COLO829 (cell line): ENCODE measurements at regions not wholly inside any gene's neighbourhood (a gene's known extent, or its start where the extent isn't known, plus 50 kb on each side); places are given as distances from the start of the nearest gene placed in this dataset.
"Not testable (repeated sequence)": the region's sequence is repeated elsewhere in the genome, so short reads cannot be mapped to it uniquely, and the experiment has no call there.

Experiments used
- DNase-seq: peaks from one replicate; pipeline ENCODE4 v3.0.0; 2012; ENCODE audit warnings: low spot score

DNA sequence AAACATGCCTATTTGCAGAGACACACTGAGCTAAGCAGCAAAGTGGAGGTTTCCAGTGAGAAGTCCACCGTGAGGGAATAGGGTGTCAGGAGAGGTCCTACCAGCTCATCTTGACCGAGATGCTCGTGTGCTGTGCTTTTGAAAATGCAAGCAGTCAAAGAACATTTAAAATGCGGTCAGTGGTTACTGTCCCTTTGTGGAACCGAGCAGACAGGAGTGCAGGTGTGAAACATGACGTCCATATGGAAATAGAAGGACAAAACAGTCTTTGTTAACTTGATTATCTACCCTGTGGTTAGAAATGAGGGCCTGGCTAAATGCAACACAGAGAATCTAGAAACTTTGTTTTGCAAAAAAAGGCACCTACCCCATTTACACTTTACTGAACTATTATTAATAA lies 473.3 kb downstream of the SPATA31A6 start:
- not testable (repeated sequence) for DNase-seq

DNA sequence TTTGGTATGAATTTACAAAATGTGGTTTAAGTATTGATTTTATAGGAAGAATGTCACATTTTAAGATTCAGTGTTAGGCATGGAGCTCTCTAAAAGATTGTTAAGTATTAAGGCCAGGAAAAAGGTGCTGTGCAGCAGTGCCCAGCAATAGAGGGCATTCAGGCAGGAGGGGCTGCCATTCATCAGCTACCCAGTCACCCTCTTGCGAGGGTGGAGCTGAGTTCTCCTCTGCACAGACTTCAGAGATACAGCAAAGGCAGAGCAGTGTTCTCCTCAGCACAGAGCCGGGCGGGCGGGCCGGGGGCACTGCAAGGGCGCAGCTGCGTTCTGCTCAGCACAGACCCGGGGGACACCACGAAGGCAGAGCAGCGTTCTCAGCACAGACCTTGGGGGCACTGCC lies 474.0 kb downstream of the SPATA31A6 start:
- DNase-seq = not testable (repeated sequence)

DNA sequence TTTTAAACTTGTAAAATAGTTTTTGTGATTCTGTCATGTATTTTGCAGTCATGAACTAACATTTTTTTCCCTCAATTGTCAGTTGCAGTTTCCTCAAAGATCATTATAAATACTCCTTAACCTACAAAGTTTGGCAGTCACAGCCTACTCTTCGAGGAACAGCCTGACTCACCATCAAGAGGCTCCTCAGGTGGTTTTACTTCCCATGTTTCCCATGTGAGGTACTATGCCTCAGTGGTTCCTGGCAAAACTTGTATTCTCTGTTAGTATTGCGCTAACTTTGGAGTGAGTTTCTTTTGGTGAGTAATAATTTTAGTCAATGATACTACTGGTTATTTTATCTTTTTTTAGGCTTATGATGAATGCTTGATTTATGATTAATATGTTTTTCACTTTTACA lies 513.7 kb downstream of the SPATA31A6 start:
- DNase-seq = not testable (repeated sequence)

DNA sequence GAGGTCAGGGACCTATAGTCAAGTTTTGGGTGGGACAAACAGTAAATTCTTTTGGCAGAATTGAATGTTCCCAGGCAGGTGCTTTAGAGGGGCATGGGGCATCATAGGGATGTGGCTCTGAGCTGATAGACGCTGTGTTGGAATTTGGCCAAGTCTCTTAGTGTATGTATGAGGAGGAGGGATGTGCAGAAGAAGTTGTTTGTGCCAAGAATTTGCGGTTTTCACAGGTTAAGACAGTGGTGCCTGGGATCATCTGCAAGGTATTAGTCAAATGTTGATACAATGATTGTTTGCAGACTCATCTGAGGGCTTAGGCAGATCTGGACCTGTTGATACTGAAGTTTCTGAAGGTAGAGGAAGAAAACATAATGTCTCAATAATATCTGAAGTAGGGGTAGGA lies 519.4 kb downstream of the SPATA31A6 start:
- not testable (repeated sequence) for DNase-seq

DNA sequence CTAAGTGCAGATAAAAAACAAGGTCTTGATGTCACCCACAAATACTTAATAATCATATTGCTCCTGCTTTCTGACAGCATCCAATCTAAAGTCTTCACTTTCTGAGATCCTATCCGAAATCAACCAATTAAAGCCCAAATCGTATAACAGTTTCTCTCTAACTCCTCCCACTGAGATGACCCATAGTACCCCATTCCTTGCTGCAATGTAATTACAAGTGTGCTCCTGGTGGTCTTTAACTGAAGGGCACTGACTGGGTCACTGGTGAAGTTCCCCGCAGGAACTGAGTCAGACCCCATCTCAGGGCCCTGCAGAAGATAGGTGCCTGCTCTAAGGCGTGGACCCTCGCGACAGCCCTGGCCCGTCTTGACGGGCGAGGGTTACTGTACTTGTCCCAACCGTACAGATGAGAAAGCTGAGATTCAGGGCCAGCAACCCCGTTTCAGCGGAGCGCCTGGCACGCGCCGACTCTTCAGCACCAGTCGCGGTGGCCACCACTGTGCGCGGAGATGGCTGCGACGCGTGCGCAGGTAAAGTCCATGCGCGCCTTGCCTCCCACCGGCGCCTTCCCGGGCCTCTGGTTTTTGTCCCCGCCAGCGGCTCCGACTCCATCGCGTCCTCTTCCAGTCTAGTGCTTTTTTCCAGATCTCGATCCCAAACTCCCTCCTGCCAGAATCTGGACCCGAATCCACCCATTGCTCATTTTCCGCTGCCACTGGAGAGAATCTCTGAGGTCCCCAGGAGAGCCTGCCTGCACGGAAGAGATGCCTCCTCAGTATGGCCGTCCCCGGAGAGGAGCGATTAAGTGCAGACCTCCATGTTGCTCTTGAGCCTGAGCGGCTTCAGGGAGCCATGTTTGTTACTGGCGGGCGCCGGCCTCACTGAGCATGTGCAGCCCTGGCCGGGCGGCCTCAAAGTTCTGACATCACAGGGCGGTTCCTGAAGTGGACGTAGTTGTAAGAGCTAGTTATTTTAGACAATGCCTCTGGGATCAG lies 541.7 kb downstream of the SPATA31A6 start:
- DNase-seq = not testable (repeated sequence)

DNA sequence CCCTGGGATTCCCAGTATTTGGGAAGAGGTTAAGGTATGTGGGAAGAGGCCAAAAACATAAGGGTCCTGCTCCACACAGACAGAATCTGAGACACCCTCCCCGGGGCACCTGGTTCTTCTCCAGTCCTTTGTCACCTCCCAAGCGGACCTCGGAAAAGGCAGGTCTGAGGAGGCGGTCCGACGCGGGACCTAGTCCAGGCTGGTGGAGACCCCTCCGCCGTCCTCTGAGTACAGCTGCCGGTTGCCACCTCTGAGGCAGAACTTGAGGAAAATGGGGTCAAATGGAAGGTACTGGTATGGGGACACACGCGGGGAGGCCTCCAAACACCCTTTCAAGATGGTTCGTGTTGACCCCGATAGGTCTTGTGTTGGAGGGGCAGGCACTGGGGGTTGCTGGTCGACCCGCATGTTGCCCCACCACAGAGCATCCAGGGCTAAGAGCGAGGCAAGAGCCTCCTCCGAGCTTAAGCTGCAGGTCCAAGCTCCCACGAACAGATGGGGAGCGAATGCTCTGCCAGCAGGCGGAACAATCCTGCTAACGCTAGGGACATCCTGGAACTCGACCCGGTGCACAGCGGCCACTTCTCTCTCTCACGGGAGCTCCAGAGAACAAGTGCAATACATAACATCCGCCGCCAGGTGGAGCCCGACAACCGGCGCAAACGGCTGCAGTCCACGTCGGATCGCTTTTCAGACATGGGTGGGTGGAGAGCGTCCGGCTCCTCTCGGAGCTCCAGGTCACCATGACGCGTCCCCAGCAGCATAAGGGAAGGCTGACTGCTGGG lies 559.8 kb downstream of the SPATA31A6 start:
- peak; percentile 87 for DNase-seq

DNA sequence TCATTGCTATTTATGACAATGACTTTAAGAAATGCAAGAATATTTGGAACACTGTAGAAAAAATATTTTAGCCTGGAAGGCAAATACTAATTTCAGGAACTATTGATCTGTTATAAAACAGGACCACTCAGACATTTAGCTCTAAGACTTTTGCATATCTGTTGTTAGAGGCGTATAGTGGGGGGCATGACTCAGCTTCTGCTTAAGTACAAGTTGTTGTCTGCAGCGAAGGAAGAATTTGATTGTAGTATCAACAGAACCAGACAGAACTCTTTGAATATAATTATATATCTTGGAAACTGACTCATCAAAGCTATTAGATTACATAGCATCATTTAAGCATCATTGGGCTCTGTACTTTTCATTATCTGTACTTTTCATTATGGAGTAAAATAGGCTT lies 573.8 kb downstream of the SPATA31A6 start:
- DNase-seq = not testable (repeated sequence)

DNA sequence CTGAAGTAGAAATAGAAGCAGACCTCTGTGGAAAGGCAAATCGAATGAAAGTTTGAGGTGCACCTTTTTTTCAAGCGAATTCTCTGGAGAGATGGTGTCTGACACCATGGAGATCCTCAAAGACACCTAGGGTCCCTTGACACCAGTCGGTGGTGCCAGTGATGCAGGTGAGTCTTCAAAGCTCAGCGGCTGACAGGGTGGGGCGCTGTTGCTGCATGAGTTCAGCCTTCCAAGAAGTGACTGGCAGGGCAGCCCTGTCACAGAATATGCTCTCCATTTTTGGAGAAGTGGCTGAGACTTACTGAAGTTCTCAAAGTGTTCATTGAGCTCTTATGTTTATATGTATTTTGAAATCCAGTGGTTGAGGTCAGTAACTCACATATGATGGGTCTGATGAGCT lies 575.9 kb downstream of the SPATA31A6 start:
- DNase-seq = not testable (repeated sequence)

DNA sequence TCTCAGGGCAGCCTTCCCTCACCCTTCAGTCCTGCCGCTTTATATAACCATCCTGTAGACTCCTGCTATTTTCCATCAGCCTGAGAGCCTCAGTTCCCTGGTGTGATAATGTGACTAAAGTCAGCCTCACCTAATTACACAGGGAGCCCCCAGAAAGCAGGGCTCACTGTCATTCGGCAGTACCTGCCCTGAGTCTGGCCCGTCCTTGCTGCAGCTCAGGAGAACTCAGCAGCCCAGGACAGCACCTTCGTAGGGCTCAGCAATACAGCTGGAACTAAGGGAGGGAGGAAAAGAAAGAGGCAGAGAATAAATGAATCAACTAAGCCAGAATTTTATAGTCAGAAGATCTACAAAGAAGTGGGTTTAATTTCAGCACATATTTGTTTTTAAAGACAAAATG lies 598.7 kb downstream of the SPATA31A6 start:
- not testable (repeated sequence) for DNase-seq

DNA sequence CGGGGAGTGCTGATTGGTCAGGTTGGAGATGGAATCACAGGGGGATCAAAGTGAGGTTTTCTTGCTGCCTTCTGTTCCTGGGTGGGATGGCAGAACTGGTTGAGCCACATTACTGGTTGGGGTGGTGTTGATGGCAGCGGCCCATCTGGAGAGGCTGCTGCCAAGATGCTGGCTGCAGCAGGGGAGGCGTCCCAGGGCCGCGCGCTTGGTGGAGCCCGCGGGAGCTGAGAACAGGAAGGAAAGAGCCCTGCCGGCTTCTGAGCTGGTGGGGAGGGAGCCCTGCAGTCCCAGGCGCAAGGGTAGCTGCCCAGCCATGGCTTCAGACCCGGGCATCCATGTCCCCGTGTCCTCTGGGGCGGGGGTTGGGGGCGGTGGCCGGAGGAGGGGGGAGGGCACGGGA lies 609.3 kb downstream of the SPATA31A6 start:
- not testable (repeated sequence) for DNase-seq

DNA sequence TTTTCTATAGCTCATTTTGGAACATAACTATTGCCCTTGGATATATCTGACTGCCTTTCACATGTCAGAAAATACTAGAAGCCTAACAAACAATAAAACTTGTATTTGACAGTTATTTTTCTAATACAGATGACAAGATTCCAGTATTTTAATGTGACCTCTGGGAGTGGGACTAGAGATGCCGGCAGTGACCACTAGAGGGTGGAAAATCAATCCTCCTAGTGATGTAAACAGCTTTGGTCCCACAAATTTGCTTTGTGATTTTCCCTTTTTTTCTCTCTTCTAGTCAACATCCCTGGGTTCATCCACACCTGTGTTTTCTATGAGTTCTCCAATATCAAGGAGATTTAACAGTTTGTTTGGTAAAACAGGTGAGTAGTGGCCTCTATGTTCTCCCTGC lies 615.1 kb downstream of the SPATA31A6 start:
- not testable (repeated sequence) for DNase-seq

DNA sequence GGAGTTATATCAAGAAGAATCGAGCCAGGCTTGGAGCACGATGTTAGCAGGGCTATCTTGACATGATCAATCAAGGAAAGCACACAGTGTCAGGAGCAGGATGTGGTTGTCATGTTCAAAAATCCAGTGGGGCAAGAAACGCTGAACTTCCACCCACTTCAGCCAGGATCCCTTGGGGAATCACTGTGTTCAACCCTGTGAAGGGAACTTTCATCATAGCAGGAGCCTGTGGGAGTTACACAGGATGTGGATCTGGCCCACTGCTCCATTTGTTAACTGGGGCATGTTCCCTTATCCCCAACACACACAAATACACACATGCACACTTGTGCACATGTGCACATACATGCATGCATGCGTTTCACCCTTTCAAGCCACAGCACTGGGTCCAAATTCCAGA lies 619.3 kb downstream of the SPATA31A6 start:
- DNase-seq = not testable (repeated sequence)

DNA sequence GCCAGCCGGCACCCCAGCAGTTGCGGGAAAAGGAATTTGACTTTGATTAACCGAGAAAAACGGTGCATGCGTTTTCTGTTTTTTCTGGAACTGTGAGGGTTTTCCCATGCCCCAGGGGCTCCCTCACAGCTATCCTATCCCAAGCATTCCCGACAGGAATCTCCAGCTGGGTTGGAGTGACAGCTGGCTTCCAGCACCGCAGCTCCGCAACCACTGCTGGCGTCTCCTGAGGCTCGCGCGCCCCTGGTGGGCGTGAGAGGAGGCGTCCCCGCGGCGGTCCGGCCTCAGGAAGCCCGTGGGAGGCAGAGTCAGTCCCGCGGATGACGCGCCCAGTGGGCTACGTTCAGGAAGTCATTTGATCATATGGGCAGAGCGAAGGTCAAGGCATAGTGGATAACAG lies 623.2 kb downstream of the SPATA31A6 start:
- DNase-seq = not testable (repeated sequence)

DNA sequence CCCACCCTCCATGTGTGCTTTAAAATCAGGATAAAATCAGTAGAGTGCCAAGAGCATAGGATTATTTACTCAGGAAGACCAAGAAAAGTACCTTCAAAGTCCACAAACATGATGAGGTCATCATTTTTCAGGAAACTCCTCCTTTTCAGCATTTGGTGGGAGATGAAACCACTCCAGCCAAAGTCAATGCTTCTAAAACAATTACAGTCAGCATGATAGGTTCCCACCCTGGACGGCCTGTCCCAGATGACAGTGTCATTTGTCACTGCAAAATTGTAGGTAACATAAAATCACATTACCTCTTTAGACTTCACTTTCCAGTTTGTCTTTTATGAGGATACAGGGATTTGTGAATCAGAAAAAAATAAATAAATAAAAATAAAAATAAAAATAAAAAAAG lies 638.0 kb downstream of the SPATA31A6 start:
- DNase-seq = not testable (repeated sequence)

DNA sequence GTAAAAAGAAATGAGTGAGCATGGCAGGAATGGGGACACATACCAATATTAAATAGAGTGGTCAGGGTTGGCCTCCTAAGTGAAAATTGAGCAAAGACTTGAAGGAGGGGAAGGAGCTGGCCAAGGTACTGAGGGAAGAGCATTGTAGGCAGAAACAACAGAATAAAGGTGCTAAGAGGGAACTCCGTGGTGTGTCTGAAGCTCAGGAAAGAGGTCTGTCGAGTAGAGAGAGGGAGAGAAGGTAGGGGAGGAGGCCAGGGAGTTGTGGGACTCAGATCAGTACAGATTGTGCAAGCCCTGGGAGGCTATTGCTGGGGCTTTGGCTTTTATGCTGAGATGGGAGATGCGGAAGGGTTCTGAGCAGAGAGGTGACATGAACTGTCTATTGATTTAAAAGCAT lies 664.7 kb downstream of the SPATA31A6 start:
- DNase-seq = not testable (repeated sequence)

DNA sequence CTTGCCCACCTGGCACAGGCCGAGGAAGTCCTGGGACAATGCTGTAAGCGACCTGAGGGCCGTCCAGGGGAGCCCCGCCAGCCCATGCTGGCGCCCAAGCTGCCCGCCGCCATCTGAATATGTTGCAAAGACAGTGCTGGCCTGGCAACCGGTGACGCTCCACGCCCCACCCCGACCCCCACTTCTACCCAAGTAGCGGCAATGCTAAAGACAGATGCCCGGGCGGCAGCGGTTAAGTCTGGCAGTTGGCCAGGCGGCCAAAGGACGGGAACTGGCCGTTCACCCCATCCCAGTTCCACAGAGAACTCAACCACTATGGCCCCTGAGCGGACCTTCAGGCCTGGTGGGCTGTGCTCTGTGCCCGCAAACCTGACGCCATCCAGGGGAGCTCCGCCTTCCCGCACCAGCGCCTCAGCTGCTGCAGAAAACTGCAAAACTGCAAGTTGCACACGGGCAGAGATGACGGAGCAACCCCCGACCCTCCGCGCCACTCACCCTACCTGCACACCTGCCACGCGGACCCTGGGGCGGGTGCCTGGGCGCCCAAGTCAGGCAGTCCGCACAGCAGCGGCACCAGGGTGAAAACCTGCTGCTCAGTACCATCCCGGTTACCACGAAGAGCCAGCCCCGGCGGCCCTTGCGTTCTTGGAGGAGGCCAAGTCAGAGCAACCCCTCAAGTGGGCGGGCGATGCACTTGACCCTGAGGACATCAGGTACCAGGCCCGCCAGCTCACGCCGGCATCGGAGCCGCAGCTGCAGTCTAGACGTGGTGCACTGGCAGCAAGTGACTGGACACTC lies 667.6 kb downstream of the SPATA31A6 start:
- DNase-seq = not testable (repeated sequence)

DNA sequence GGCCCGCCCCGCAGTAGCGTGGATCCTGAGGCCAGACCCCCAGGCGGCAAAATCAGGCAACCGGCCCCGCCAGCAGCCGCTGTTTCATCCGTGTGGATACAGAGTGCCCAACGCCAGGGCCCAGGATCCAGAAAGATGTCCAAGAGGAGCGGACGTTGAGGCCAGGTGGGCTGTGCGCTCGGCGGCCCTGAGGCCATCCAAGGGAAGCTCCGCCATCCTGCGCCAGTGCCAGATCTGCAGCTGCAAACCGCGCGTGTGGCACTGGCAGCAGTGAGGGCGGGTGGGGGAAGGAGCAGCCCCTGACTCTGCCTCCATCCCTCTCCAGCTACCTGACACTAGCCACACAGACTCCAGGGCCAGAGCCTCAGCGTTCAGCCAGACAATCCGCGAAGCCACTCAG lies 668.2 kb downstream of the SPATA31A6 start:
- not testable (repeated sequence) for DNase-seq

DNA sequence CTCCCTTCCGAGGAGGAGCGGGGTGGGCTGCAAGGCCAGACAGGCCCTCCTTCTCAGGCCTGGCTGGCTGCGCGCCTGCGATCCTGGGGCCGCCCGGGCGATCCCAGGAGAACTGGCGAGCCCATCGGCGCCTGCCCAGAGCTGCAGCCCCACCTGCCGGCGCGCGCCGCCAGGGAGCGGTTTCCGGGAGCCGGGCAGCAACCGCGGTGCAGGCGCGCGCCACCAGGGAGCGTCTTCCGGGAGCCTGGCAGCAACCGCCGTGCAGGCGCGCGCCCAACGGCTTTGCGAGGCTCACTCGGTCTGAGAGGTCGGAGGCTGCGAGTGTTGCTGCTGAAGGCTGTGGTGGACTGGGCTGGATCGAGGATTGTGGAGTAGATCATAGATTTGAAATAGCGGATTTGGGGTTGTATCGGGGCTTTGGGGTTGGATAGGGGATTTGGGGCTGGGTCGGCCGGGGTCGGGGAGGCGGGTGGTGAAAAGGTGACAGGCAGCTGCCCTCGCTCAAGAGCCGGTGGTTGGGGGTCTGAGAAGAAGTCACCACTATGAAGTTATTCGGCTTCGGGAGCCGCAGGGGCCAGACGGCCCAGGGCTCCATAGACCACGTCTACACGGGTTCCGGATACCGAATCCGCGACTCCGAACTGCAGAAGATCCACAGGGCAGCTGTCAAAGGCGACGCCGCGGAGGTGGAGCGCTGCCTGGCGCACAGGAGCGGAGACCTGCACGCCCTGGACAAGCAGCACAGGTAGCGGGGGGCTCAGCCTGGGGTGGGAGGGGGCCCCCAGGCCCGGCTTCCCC lies 668.9 kb downstream of the SPATA31A6 start:
- peak; percentile 4 for DNase-seq

DNA sequence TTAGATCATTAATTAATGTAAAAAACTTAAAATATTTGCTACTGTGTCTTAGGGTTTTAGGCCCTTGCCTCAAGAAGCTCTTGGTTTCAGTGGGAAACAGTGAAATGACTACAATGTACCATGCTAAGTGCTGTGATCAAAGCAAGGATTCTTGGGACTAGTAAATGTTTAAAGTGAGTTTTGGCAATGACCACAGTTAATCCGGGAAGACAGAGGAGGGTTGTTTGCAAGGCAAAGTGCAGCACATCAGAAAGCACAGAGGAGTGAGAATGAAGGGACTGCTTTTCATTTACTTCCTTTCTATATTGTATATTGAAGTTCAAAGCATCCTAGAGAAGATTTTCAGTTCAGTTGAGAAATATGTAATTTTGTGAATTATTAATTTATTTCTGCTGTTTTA lies 676.7 kb downstream of the SPATA31A6 start:
- not testable (repeated sequence) for DNase-seq

DNA sequence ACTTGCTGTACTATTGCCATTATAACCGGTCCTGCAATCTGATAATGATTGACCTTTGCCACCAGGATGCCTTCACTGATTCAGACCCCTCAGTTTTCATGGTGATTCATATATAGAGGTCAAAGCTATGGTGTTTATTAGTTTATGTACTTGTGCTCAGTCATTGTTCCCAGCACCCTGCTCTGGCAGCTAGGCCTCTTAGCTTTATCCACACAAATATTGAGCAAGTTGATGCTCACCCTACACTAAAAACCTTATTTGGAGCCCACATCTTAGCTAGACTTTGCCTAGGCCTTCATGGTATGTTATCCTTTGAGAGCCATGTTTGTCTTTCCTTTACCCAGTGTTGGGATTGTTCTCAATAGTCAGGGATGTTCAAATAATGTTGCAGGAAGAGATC lies 679.0 kb downstream of the SPATA31A6 start:
- DNase-seq = not testable (repeated sequence)
